LNCAP (cell line): ENCODE measurements at regions not wholly inside any gene's neighbourhood (a gene's known extent, or its start where the extent isn't known, plus 50 kb on each side); places are given as distances from the start of the nearest gene placed in this dataset.

Source experiments
- CTCF ChIP-seq: fragments of 450-650 bp; IDR thresholded peaks from 2 replicates; pipeline ENCODE4 v1.5.1; 2017; ENCODE audit warnings: mild to moderate bottlenecking

- TF ChIP-seq CTCF = no peak
These were observed 1360.6 kb upstream of the LRRTM3 start for GRCh38 chr10:65565246-65565645.

GRCh38 chr10:65566906-65567305, 1358.9 kb upstream of the LRRTM3 start:
- TF ChIP-seq CTCF = no peak

GRCh38 chr10:65570143-65571010, 1355.5 kb upstream of the LRRTM3 start:
- TF ChIP-seq CTCF = no peak

- no peak for TF ChIP-seq CTCF
These were observed 1354.7 kb upstream of the LRRTM3 start for GRCh38 chr10:65571011-65571570.

GRCh38 chr10:65581426-65582026, 1344.3 kb upstream of the LRRTM3 start:
- TF ChIP-seq CTCF = no peak

- TF ChIP-seq CTCF = no peak
These were observed 1323.5 kb upstream of the LRRTM3 start for GRCh38 chr10:65602182-65602865.

GRCh38 chr10:65611592-65611991, 1314.2 kb upstream of the LRRTM3 start:
- TF ChIP-seq CTCF = no peak
